OCI-LY7 (cell line): ENCODE measurements at regions not wholly inside any gene's neighbourhood (a gene's known extent, or its start where the extent isn't known, plus 50 kb on each side); places are given as distances from the start of the nearest gene placed in this dataset.

Experiments used
- BruUV-seq: library from RNA; stranded (reverse); fragments of 400-500 nt; replicated peaks from 2 replicates; lab custom pipeline; 2021; lab: Mats Ljungman, UMichigan
- CTCF ChIA-PET: fragments of 300-600 bp; sonication (Branson Sonifier 250); formaldehyde crosslinking; loops from one replicate; lab custom pipeline; 2022; ENCODE audit warnings: antibody characterized with exemption; ENCODE audit not compliant: unreplicated experiment; lab: Charles Lee
- POLR2A ChIA-PET: fragments of 300-600 bp; sonication (Branson Sonifier 250); formaldehyde crosslinking; loops from one replicate; lab custom pipeline; 2022; ENCODE audit warnings: antibody characterized with exemption; lab: Charles Lee
- DNase-seq: peaks from one replicate; pipeline ENCODE4 v3.0.0-alpha.2; 2015; ENCODE audit warnings: low spot score
- H2AFZ ChIP-seq: fragments of 200-600 bp; sonication (generic), shearing (Covaris generic); 2 replicates; pipeline ENCODE4 v1.6.1; 2014; ENCODE audit warnings: mild to moderate bottlenecking, antibody characterized with exemption, low read length, moderate library complexity
- H3K27ac ChIP-seq: fragments of 200-600 bp; sonication (generic); 2 replicates; pipeline ENCODE4 v1.5.1; 2014; ENCODE audit warnings: mixed run types, low read depth, mild to moderate bottlenecking, moderate library complexity, low read length, inconsistent platforms; ENCODE audit not compliant: poor library complexity, severe bottlenecking
- H3K36me3 ChIP-seq: fragments of 200-600 bp; sonication (generic); 2 replicates; pipeline ENCODE4 v1.6.1; 2014; ENCODE audit warnings: mild to moderate bottlenecking, antibody characterized with exemption, low read length, moderate library complexity, mixed read lengths; ENCODE audit not compliant: insufficient read depth
- H3K4me1 ChIP-seq: fragments of 200-600 bp; sonication (generic); 2 replicates; pipeline ENCODE4 v1.5.1; 2014; ENCODE audit warnings: mild to moderate bottlenecking, low read length; ENCODE audit not compliant: insufficient read depth, poor library complexity, severe bottlenecking
- H3K4me2 ChIP-seq: fragments of 200-600 bp; sonication (generic); 2 replicates; pipeline ENCODE4 v1.6.1; 2014; ENCODE audit warnings: mild to moderate bottlenecking, low read length
- H3K4me3 ChIP-seq: fragments of 200-600 bp; sonication (generic); 2 replicates; pipeline ENCODE4 v1.5.1; 2014; ENCODE audit warnings: mild to moderate bottlenecking, low read depth, low read length; ENCODE audit not compliant: poor library complexity, severe bottlenecking
- H3K79me2 ChIP-seq: fragments of 200-600 bp; sonication (generic); 2 replicates; pipeline ENCODE4 v1.6.1; 2016; ENCODE audit warnings: low read depth, mild to moderate bottlenecking, low read length, moderate library complexity, mixed read lengths; ENCODE audit not compliant: insufficient read depth
- H3K9me2 ChIP-seq: fragments of 200-600 bp; sonication (generic); 2 replicates; pipeline ENCODE4 v1.6.1; 2016; ENCODE audit warnings: mild to moderate bottlenecking, low read length, mixed read lengths; ENCODE audit not compliant: insufficient read depth
- H3K9me3 ChIP-seq: fragments of 200-600 bp; sonication (generic); 2 replicates; pipeline ENCODE4 v1.6.1; 2014; ENCODE audit warnings: mild to moderate bottlenecking, mixed run types, low read length, mixed read lengths
- H4K20me1 ChIP-seq: fragments of 200-600 bp; sonication (generic); 2 replicates; pipeline ENCODE4 v1.6.1; 2014; ENCODE audit warnings: mild to moderate bottlenecking, antibody characterized with exemption, low read length, moderate library complexity, mixed read lengths; ENCODE audit not compliant: insufficient read depth
- CTCF ChIP-seq: fragments of 200-600 bp; sonication (generic); conservative IDR thresholded peaks from 2 replicates; pipeline ENCODE4 v1.5.1; 2014; ENCODE audit warnings: mild to moderate bottlenecking, antibody characterized with exemption, low read length, moderate library complexity, mixed read lengths
- EZH2phosphoT487 ChIP-seq: fragments of 200-600 bp; sonication (generic); IDR thresholded peaks from 2 replicates; pipeline ENCODE4 v1.6.1; 2018; ENCODE audit warnings: low read depth, borderline replicate concordance, mild to moderate bottlenecking, mixed run types, antibody characterized with exemption, low read length, moderate library complexity, mixed read lengths
- intact Hi-C: fragments of 100-400 bp; cut with micrococcal nuclease; formaldehyde crosslinking; loops from one replicate; pipeline ENCODE4 v1.10.0; 2022; ENCODE audit not compliant: unreplicated experiment

GRCh38 chr1:30658014-30658336 lies 65.4 kb downstream of the MATN1 start:
- no peaks in the 10 kb centered on the region for H3K9me3 ChIP-seq
- H4K20me1 ChIP-seq, result no peaks in the 10 kb centered on the region
- H3K4me1 ChIP-seq, result no peaks in the 10 kb centered on the region
- DNase-seq, result no peak
- no peaks in the 10 kb centered on the region for H3K9me2 ChIP-seq
- no peak overlapping the region for H3K4me3 ChIP-seq
- no peak overlapping the region for H3K27ac ChIP-seq
- no TSS peak for BruUV-seq
- ChIA-PET POLR2A (no interaction called here), CTCF (no interaction called here)
- H3K36me3 ChIP-seq, result no peaks in the 10 kb centered on the region
- H3K4me2 ChIP-seq, result no peak overlapping the region
- H2AFZ ChIP-seq, result no peak overlapping the region
- intact Hi-C loops, result no loop called here
- H3K79me2 ChIP-seq, result no peaks in the 10 kb centered on the region
- TF ChIP-seq EZH2phosphoT487, result no peak

- Histone ChIP-seq H3K9me3 (no peaks in the 10 kb centered on the region), H2AFZ (no peak overlapping the region), H3K36me3 (no peaks in the 10 kb centered on the region), H3K4me2 (no peak overlapping the region), H3K27ac (no peak overlapping the region), H3K79me2 (no peaks in the 10 kb centered on the region), H3K4me1 (no peaks in the 10 kb centered on the region), H3K9me2 (no peaks in the 10 kb centered on the region), H3K4me3 (no peak overlapping the region), H4K20me1 (no peaks in the 10 kb centered on the region)
- no TSS peak for BruUV-seq
- no peak for TF ChIP-seq EZH2phosphoT487
- no peak for TF ChIP-seq CTCF
- DNase-seq, result no peak
- POLR2A ChIA-PET, result no interaction called here
- CTCF ChIA-PET, result no interaction called here
- intact Hi-C loops, result no loop called here
These were observed 66.0 kb downstream of the MATN1 start for GRCh38 chr1:30657131-30658013.

- ChIA-PET CTCF (no interaction called here), POLR2A (no interaction called here)
- H3K27ac ChIP-seq, result no peak overlapping the region
- no peaks in the 10 kb centered on the region for H4K20me1 ChIP-seq
- no peaks in the 10 kb centered on the region for H3K9me3 ChIP-seq
- no peak overlapping the region for H3K4me3 ChIP-seq
- DNase-seq, result no peak
- TF ChIP-seq EZH2phosphoT487, result no peak
- TF ChIP-seq CTCF, result no peak
- intact Hi-C loops, result no loop called here
- no peaks in the 10 kb centered on the region for H3K4me1 ChIP-seq
- H2AFZ ChIP-seq, result no peak overlapping the region
- BruUV-seq, result no TSS peak
- no peaks in the 10 kb centered on the region for H3K36me3 ChIP-seq
- H3K79me2 ChIP-seq, result no peaks in the 10 kb centered on the region
- no peak overlapping the region for H3K4me2 ChIP-seq
- H3K9me2 ChIP-seq, result no peaks in the 10 kb centered on the region
These were observed 67.0 kb downstream of the MATN1 start for GRCh38 chr1:30656171-30656940.
